ENCODE measurements at regions not wholly inside any gene's neighbourhood (a gene's known extent, or its start where the extent isn't known, plus 50 kb on each side); places are given as distances from the start of the nearest gene placed in this dataset.

GRCh38 chr3:13197795-13198194, 124.6 kb upstream of the IQSEC1 start:
- WGBS, 4 donors, result 90 to 94% (median 93%) methylated on average over 13 of the region's 13 CpGs
- Histone ChIP-seq H3K27me3 (peaks cover 0 to 26% (median 3%) of the 10 kb centered on the region in 9 donors), H3K4me1 (peaks cover 0 to 12% (median 6%) of the 10 kb centered on the region in 12 donors), H3K36me3 (no peaks in the 10 kb centered on the region), H3K4me3 (no peak overlapping the region), H3K27ac (no peak overlapping the region), H3K9me3 (no peaks in the 10 kb centered on the region)
- TF ChIP-seq POLR2A (IDR thresholded peaks at IDR 0.05), result no peak
- TF ChIP-seq, protein P1, sequence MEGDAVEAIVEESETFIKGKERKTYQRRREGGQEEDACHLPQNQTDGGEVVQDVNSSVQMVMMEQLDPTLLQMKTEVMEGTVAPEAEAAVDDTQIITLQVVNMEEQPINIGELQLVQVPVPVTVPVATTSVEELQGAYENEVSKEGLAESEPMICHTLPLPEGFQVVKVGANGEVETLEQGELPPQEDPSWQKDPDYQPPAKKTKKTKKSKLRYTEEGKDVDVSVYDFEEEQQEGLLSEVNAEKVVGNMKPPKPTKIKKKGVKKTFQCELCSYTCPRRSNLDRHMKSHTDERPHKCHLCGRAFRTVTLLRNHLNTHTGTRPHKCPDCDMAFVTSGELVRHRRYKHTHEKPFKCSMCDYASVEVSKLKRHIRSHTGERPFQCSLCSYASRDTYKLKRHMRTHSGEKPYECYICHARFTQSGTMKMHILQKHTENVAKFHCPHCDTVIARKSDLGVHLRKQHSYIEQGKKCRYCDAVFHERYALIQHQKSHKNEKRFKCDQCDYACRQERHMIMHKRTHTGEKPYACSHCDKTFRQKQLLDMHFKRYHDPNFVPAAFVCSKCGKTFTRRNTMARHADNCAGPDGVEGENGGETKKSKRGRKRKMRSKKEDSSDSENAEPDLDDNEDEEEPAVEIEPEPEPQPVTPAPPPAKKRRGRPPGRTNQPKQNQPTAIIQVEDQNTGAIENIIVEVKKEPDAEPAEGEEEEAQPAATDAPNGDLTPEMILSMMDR (IDR thresholded peaks at IDR 0.05), result no peak
- DNase-seq (peak in 1 of 5 donors; percentile 37), ATAC-seq (no peak)
- intact Hi-C loops (cut with DNase I), result loop anchor here in 2 of 10 donors (2.0 to 10.0 kb wide), 2 partner anchors 33 to 103 kb away; no protein-coding TSS in a partner anchor

DNA sequence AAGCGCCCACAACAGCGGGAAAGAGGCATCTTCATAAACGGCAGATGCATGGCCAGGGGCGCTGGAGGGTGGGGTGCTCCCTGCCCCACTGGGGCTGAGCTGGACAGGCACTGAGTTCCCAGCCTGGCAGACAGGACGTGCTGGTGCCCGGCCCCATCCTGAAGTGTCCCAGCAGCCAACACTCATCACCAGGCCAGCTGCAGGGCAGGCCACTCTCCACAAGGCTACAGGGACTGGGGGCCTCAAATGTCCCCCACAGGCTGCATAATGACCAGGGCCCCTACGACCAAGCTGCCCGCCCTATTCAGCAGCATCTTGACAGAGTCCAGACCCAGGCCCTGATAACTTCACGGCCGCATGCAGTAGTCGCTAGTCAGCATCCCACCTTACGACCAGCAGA, 124.1 kb upstream of the IQSEC1 start:
- intact Hi-C loops (cut with DNase I), result loop anchor here in 1 of 10 donors (10.0 kb wide), 1 partner anchor 102 kb away; no protein-coding TSS in a partner anchor
- peak in 1 of 5 donors; percentile 37 for DNase-seq

DNA sequence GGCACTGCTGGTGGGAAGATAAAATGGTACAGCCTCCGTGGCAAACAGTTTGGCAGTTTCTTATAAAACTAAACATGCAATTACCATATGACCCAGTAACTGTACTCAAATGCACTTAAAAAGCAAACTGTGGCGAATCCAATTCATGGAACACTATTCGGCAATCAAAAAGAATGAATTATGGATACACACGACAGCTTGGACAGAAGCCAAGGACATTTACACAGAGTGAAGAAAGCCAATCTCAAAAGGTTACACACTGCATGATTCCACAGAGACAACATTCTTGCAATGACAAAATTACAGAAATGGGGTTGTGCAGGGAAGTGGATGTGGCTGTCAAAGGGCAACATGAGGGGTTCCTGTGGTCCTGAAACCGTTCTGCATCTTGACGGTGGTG, 122.1 kb upstream of the IQSEC1 start:
- Histone ChIP-seq H3K4me3 (no peak overlapping the region), H3K36me3 (no peaks in the 10 kb centered on the region), H3K4me1 (peaks cover 0 to 12% (median 6%) of the 10 kb centered on the region in 12 donors), H3K27me3 (peaks cover 0 to 15% (median 0%) of the 10 kb centered on the region in 9 donors), H3K9me3 (no peaks in the 10 kb centered on the region), H3K27ac (no peak overlapping the region)
- intact Hi-C loops (cut with DNase I), result loop anchor here in 1 of 10 donors (10.0 kb wide), 1 partner anchor 101 kb away; no protein-coding TSS in a partner anchor
- no peak for TF ChIP-seq POLR2A (IDR thresholded peaks at IDR 0.05)
- TF ChIP-seq, protein P1 (IDR thresholded peaks at IDR 0.05), result no peak
- ATAC-seq (no peak), DNase-seq (no peak)
- WGBS, 4 donors, result 73 to 77% (median 75%) methylated on average over 6 of the region's 6 CpGs

More for the DNA sequence above, 124.1 kb upstream of the IQSEC1 start:
- Histone ChIP-seq H3K36me3 (no peaks in the 10 kb centered on the region), H3K4me1 (peaks cover 0 to 12% (median 6%) of the 10 kb centered on the region in 12 donors), H3K27ac (no peak overlapping the region), H3K9me3 (no peaks in the 10 kb centered on the region), H3K27me3 (peaks cover 0 to 26% (median 4%) of the 10 kb centered on the region in 9 donors), H3K4me3 (no peak overlapping the region)
- TF ChIP-seq, protein P1 (IDR thresholded peaks at IDR 0.05), result no peak
- no peak for TF ChIP-seq POLR2A (IDR thresholded peaks at IDR 0.05)
- no peak for ATAC-seq
- 53 to 67% (median 63%) methylated on average over 9 to 12 of the region's 12 CpGs for WGBS, 4 donors

- no peaks in the 10 kb centered on the region for H3K9me3 ChIP-seq
- 78 to 84% (median 79%) methylated on average over 22 of the region's 22 CpGs for WGBS, 4 donors
- peak in 1 of 5 donors; percentile 18 for DNase-seq
- peaks cover 0 to 16% (median 9%) of the 10 kb centered on the region in 12 donors for H3K4me1 ChIP-seq
- peaks cover 0 to 14% (median 0%) of the 10 kb centered on the region in 9 donors for H3K27me3 ChIP-seq
- H3K27ac ChIP-seq, result no peak overlapping the region
- H3K4me3 ChIP-seq, result no peak overlapping the region
- no peaks in the 10 kb centered on the region for H3K36me3 ChIP-seq
- ATAC-seq, result no peak
- TF ChIP-seq, protein P1 (IDR thresholded peaks at IDR 0.05), result no peak
- TF ChIP-seq POLR2A (IDR thresholded peaks at IDR 0.05), result no peak
- intact Hi-C loops (cut with DNase I), result loop anchor here in 1 of 10 donors (10.0 kb wide), 1 partner anchor 100 kb away; no protein-coding TSS in a partner anchor
These were observed 121.3 kb upstream of the IQSEC1 start for GRCh38 chr3:13194285-13195209.
